ENCODE measurements at regions not wholly inside any gene's neighbourhood (a gene's known extent, or its start where the extent isn't known, plus 50 kb on each side); places are given as distances from the start of the nearest gene placed in this dataset.

GRCh38 chr13:87810391-87810801, 139.2 kb downstream of the SLITRK5 start (continued):
- peak; percentile 20; the same call in 1 of the 2 replicates for TF ChIP-seq ZNF462 (CRISPR knock-in tag; IDR thresholded peaks at IDR 0.05)

- Mint-ChIP-seq H3K27me3 (ENCODE audit: insufficient read depth, low read depth, poor library complexity) (peaks cover 3% of the 10 kb centered on the region), H3K36me3 (ENCODE audit: low read depth) (no peaks in the 10 kb centered on the region), H3K4me3 (no peak overlapping the region), H3K4me1 (no peaks in the 10 kb centered on the region), H3K27ac (no peak overlapping the region), H3K9me3 (no peaks in the 10 kb centered on the region)
- TF ChIP-seq POLR2AphosphoS5 (IDR thresholded peaks at IDR 0.05; ENCODE audit: low read depth) = no peak
- Histone ChIP-seq H3K27ac (ENCODE audit: low read depth) (no peak overlapping the region), H3K4me1 (ENCODE audit: insufficient read depth) (no peaks in the 10 kb centered on the region), H4K20me1 (replicated peaks; ENCODE audit: insufficient read depth) (no peaks in the 10 kb centered on the region), H3K79me2 (replicated peaks; ENCODE audit: insufficient read depth) (no peaks in the 10 kb centered on the region), H3K36me3 (ENCODE audit: insufficient read depth) (no peaks in the 10 kb centered on the region), H3F3A (replicated peaks; ENCODE audit: low read depth) (no peaks in the 10 kb centered on the region), H3K4me3 (no peak overlapping the region), H2AFZ (peak overlapping the region; percentile 94), H3K27me3 (ENCODE audit: insufficient read depth) (no peaks in the 10 kb centered on the region), H3K4me2 (no peak overlapping the region), H3K9me2 (ENCODE audit: insufficient read depth) (no peaks in the 10 kb centered on the region)
- DNase-seq (ENCODE audit: low spot score) = peak; percentile 4
- ATAC-seq = peak; percentile 59
Measured at GRCh38 chr13:87810920-87811344, 139.8 kb downstream of the SLITRK5 start.

- H3K4me3 ChIP-seq = no peak overlapping the region
- Mint-ChIP-seq H3K4me3 (no peak overlapping the region), H3K27me3 (ENCODE audit: insufficient read depth, low read depth, poor library complexity) (peaks cover 3% of the 10 kb centered on the region), H3K36me3 (ENCODE audit: low read depth) (no peaks in the 10 kb centered on the region), H3K9me3 (no peaks in the 10 kb centered on the region), H3K4me1 (no peaks in the 10 kb centered on the region), H3K27ac (no peak overlapping the region)
- H3K9me2 ChIP-seq (ENCODE audit: insufficient read depth) = no peaks in the 10 kb centered on the region
- no peaks in the 10 kb centered on the region for H3F3A ChIP-seq (replicated peaks; ENCODE audit: low read depth)
- H3K36me3 ChIP-seq (ENCODE audit: insufficient read depth) = no peaks in the 10 kb centered on the region
- no peak for DNase-seq (ENCODE audit: low spot score)
- TF ChIP-seq ZNF331 (CRISPR knock-in tag; IDR thresholded peaks at IDR 0.05; ENCODE audit: low read depth) = no peak
- no peak overlapping the region for H2AFZ ChIP-seq
- H3K4me1 ChIP-seq (ENCODE audit: insufficient read depth) = no peaks in the 10 kb centered on the region
- no peaks in the 10 kb centered on the region for H3K27me3 ChIP-seq (ENCODE audit: insufficient read depth)
- no peak overlapping the region for H3K4me2 ChIP-seq
- H3K27ac ChIP-seq (ENCODE audit: low read depth) = no peak overlapping the region
- no peaks in the 10 kb centered on the region for H3K79me2 ChIP-seq (replicated peaks; ENCODE audit: insufficient read depth)
- no peaks in the 10 kb centered on the region for H4K20me1 ChIP-seq (replicated peaks; ENCODE audit: insufficient read depth)
- no peak for ATAC-seq
Measured at GRCh38 chr13:87814403-87814802, 143.2 kb downstream of the SLITRK5 start.

Data from GM23338 (cell line).